ENCODE measurements at regions not wholly inside any gene's neighbourhood (a gene's known extent, or its start where the extent isn't known, plus 50 kb on each side); places are given as distances from the start of the nearest gene placed in this dataset.

DNA sequence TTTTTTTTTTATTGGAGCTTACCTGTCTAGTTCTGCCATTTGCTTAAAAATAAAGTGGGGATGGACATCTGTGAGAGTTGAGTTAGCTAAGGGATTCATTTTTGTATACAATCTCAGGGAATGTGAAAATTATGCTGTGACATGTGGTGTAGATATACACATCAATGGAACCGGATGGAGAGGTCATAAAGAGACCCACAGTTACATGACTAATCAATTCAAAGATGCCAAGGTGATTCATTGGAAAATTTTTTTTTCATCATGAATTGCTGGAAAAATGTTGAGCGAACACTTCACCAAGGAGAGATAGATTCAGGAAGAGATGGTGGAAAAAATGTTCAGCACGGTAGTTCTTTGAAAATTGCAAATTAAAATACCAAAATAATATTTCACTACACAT, 605.4 kb upstream of the KIF2B start:
- TF ChIP-seq CTCF (IDR thresholded peaks at IDR 0.05) (no peak), POLR2AphosphoS5 (IDR thresholded peaks at IDR 0.05; ENCODE audit: insufficient read depth in 1 of 2, low read depth in 1 of 2) (no peak)

All from vagina (tissue), 2 donors.